CD14-positive monocyte (primary cell): ENCODE measurements at regions not wholly inside any gene's neighbourhood (a gene's known extent, or its start where the extent isn't known, plus 50 kb on each side); places are given as distances from the start of the nearest gene placed in this dataset.
"Not testable (repeated sequence)": the region's sequence is repeated elsewhere in the genome, so short reads cannot be mapped to it uniquely, and the experiment has no call there.

ENCODE experiments used
- DNase-seq, 3 donors: peaks; one replicate each; pipeline ENCODE4 v3.0.0-alpha.2; 2011 to 2022
- H2AFZ ChIP-seq: 2 replicates; pipeline ENCODE4 v1.6.0; 2012; ENCODE audit warnings: mild to moderate bottlenecking, low read depth, low read length, inconsistent platforms; ENCODE audit not compliant: insufficient read depth, poor library complexity, severe bottlenecking
- H3K27ac ChIP-seq, 2 donors: 1 replicate in 1 of 2; 2 replicates in 1 of 2; pipeline ENCODE4 v1.5.1; 2012 to 2013; ENCODE audit warnings: low read length in 2 of 2, control low read depth in 1 of 2, inconsistent platforms in 1 of 2, low read depth in 1 of 2, mild to moderate bottlenecking in 1 of 2
- H3K27me3 ChIP-seq, 2 donors: one replicate each; pipeline versions ENCODE4 v1.6.0 to v1.6.1; 2011 to 2013; ENCODE audit warnings: low read length in 2 of 2; ENCODE audit not compliant: control insufficient read depth in 2 of 2, insufficient read depth in 2 of 2
- H3K36me3 ChIP-seq, 2 donors: replicated peaks in 1 of 2; 1 replicate in 1 of 2; 2 replicates in 1 of 2; pipeline versions ENCODE4 v1.5.1 to v1.6.1; 2012 to 2013; ENCODE audit warnings: low read length in 2 of 2, control low read depth in 1 of 2, inconsistent platforms in 1 of 2, mild to moderate bottlenecking in 1 of 2; ENCODE audit not compliant: insufficient read depth in 2 of 2, control insufficient read depth in 1 of 2
- H3K4me1 ChIP-seq, 2 donors: 1 replicate in 1 of 2; 2 replicates in 1 of 2; pipeline versions ENCODE4 v1.5.1 to v1.6.1; 2012 to 2013; ENCODE audit warnings: low read length in 2 of 2, control low read depth in 1 of 2, inconsistent platforms in 1 of 2, mild to moderate bottlenecking in 1 of 2, moderate library complexity in 1 of 2; ENCODE audit not compliant: insufficient read depth in 2 of 2, control insufficient read depth in 1 of 2
- H3K4me2 ChIP-seq: replicated peaks from 2 replicates; pipeline ENCODE3; 2012; ENCODE audit warnings: low read length, moderate library complexity, mild to moderate bottlenecking; ENCODE audit not compliant: poor library complexity, severe bottlenecking; ENCODE audit errors: extremely low read depth
- H3K4me3 ChIP-seq, 3 experiments: fragments of 200-600 bp in 1 of 3; sonication (generic) in 1 of 3; replicated peaks in 1 of 3; 1 replicate in 2 of 3; 2 replicates in 1 of 3; pipeline ENCODE4 v1.5.1; 2011 to 2013; ENCODE audit warnings: low read length in 3 of 3, mild to moderate bottlenecking in 3 of 3, control low read depth in 2 of 3, low read depth in 2 of 3, inconsistent platforms in 1 of 3, moderate library complexity in 1 of 3
- H3K79me2 ChIP-seq: 2 replicates; pipeline ENCODE4 v1.6.0; 2012; ENCODE audit warnings: mild to moderate bottlenecking, control low read depth, inconsistent platforms, low read length, moderate library complexity; ENCODE audit not compliant: insufficient read depth
- H3K9ac ChIP-seq: 2 replicates; pipeline ENCODE4 v1.6.0; 2017; ENCODE audit warnings: low read length, mild to moderate bottlenecking; ENCODE audit not compliant: insufficient read depth, poor library complexity, severe bottlenecking
- H3K9me3 ChIP-seq, 2 donors: replicated peaks in 1 of 2; 1 replicate in 1 of 2; 2 replicates in 1 of 2; pipeline versions ENCODE4 v1.5.1 to v1.6.1; 2012 to 2013; ENCODE audit warnings: low read length in 2 of 2, control low read depth in 1 of 2; ENCODE audit not compliant: control insufficient read depth in 1 of 2, insufficient read depth in 1 of 2
- H4K20me1 ChIP-seq: 2 replicates; pipeline ENCODE4 v1.6.0; 2012; ENCODE audit warnings: mild to moderate bottlenecking, low read length, control low read depth, moderate library complexity; ENCODE audit not compliant: insufficient read depth
- H3K27ac Mint-ChIP-seq, 7 donors: one replicate each; pipeline ENCODE4 v1.8.0; 2020; ENCODE audit warnings: mild to moderate bottlenecking in 7 of 7, mixed read lengths in 7 of 7, moderate library complexity in 6 of 7, inconsistent platforms in 2 of 7
- H3K27me3 Mint-ChIP-seq, 3 donors: one replicate each; pipeline ENCODE4 v1.8.0; 2021 to 2022; ENCODE audit warnings: low read depth in 3 of 3, mild to moderate bottlenecking in 3 of 3, mixed read lengths in 3 of 3, moderate library complexity in 3 of 3, inconsistent platforms in 1 of 3
- H3K36me3 Mint-ChIP-seq, 2 donors: one replicate each; pipeline ENCODE4 v1.8.0; 2020; ENCODE audit warnings: mixed read lengths in 2 of 2, inconsistent platforms in 1 of 2, mild to moderate bottlenecking in 1 of 2
- H3K4me1 Mint-ChIP-seq: one replicate; pipeline ENCODE4 v1.8.0; 2020; ENCODE audit warnings: mild to moderate bottlenecking, mixed read lengths
- H3K4me3 Mint-ChIP-seq, 2 donors: one replicate each; pipeline ENCODE4 v1.8.0; 2020; ENCODE audit warnings: mild to moderate bottlenecking in 2 of 2, mixed read lengths in 2 of 2, moderate library complexity in 1 of 2
- H3K9me3 Mint-ChIP-seq, 7 donors: one replicate each; pipeline ENCODE4 v1.8.0; 2020 to 2022; ENCODE audit warnings: mixed read lengths in 7 of 7, mild to moderate bottlenecking in 6 of 7, moderate library complexity in 6 of 7, inconsistent platforms in 2 of 7
- CTCF ChIP-seq: fragments of 200-600 bp; IDR thresholded peaks from one replicate; pipeline ENCODE4 v1.8.0; 2022; ENCODE audit warnings: antibody characterized with exemption, mild to moderate bottlenecking
- WGBS: methylation state at CpG from one replicate; pipeline ENCODE4 v1.1.5; 2013; ENCODE audit warnings: missing lambda C conversion rate; ENCODE audit not compliant: insufficient coverage; 5-methylcytosine and 5-hydroxymethylcytosine counted together
- intact Hi-C, 2 donors: fragments of 100-400 bp; cut with micrococcal nuclease; formaldehyde crosslinking; loops; one replicate each; pipeline versions ENCODE4 v1.15.0 to v1.15.1; 2023

GRCh38 chr2:220377482-220378155 is 750.2 kb downstream of the SLC4A3 start:
- Histone ChIP-seq H3K36me3 (no peaks in the 10 kb centered on the region), H3K9ac (no peak overlapping the region), H3K4me3 (no peak overlapping the region), H3K4me2 (no peak overlapping the region), H3K4me1 (no peaks in the 10 kb centered on the region), H3K9me3 (peaks cover 0 to 3% of the 10 kb centered on the region in 2 donors), H2AFZ (no peak overlapping the region), H3K27ac (no peak overlapping the region), H4K20me1 (no peaks in the 10 kb centered on the region), H3K79me2 (no peaks in the 10 kb centered on the region), H3K27me3 (no peaks in the 10 kb centered on the region)
- intact Hi-C loops: no loop called here
- WGBS: no CpG with 5 or more reads among the region's 2 CpGs
- Mint-ChIP-seq H3K27ac (no peak overlapping the region), H3K4me1 (no peaks in the 10 kb centered on the region), H3K36me3 (no peaks in the 10 kb centered on the region), H3K9me3 (peaks cover 3 to 8% (median 6%) of the 10 kb centered on the region in 7 donors), H3K27me3 (peaks cover 0 to 5% (median 3%) of the 10 kb centered on the region in 3 donors), H3K4me3 (no peak overlapping the region)
- DNase-seq: no peak
- no peak for TF ChIP-seq CTCF

- H3K4me2 ChIP-seq, H3K36me3 Mint-ChIP-seq, H3K9ac ChIP-seq, H3K27ac ChIP-seq, H3K79me2 ChIP-seq, H3K4me3 Mint-ChIP-seq, H3K4me3 ChIP-seq, H2AFZ ChIP-seq, H3K27me3 Mint-ChIP-seq, DNase-seq, H3K4me1 Mint-ChIP-seq, H3K27me3 ChIP-seq, H4K20me1 ChIP-seq, intact Hi-C loops, H3K9me3 ChIP-seq, H3K4me1 ChIP-seq, H3K27ac Mint-ChIP-seq, H3K36me3 ChIP-seq: not testable (repeated sequence)
- peaks cover 4 to 16% (median 8%) of the 10 kb centered on the region in 7 donors for H3K9me3 Mint-ChIP-seq
- 94% methylated on average over 8 of the region's 8 CpGs for WGBS
These were observed 760.3 kb downstream of the SLC4A3 start for GRCh38 chr2:220387758-220388157.
